ENCODE measurements at regions not wholly inside any gene's neighbourhood (a gene's known extent, or its start where the extent isn't known, plus 50 kb on each side); places are given as distances from the start of the nearest gene placed in this dataset.

- Histone ChIP-seq H3K4me1 (ENCODE audit: insufficient read depth, low read length) (peaks cover 20% of the 10 kb centered on the region), H3K79me2 (ENCODE audit: insufficient read depth, low read length) (no peaks in the 10 kb centered on the region), H3K4me3 (replicated peaks in 1 of 3; ENCODE audit: insufficient read depth in 1 of 3, low read depth in 2 of 3, low read length in 3 of 3) (no peak overlapping the region), H3K9ac (ENCODE audit: insufficient read depth, low read depth, low read length) (no peak overlapping the region), H3K4me2 (ENCODE audit: low read depth, low read length) (0 out of 2 replicates have a peak overlapping the region, but pooled peaks have one; percentile 6), H3K36me3 (replicated peaks in 1 of 2; ENCODE audit: control insufficient read depth in 1 of 2, insufficient read depth in 2 of 2, low read length in 2 of 2) (no peaks in the 10 kb centered on the region), H4K20me1 (ENCODE audit: insufficient read depth, low read length) (no peaks in the 10 kb centered on the region), H3K9me3 (ENCODE audit: low read length) (no peaks in the 10 kb centered on the region), H3K27ac (ENCODE audit: extremely low read length, insufficient read depth, low read length) (no peak overlapping the region), H2AFZ (ENCODE audit: low read length) (no peak overlapping the region), H3K27me3 (ENCODE audit: control insufficient read depth in 1 of 2, insufficient read depth in 2 of 2, low read length in 2 of 2) (peaks cover 9 to 28% of the 10 kb centered on the region in 2 experiments; a peak in 4 of 5 replicates)
- CTCF ChIA-PET (ENCODE audit: low intra/inter-chr PET ratio, low total read pairs), result no interaction called here
- POLR2A ChIA-PET, result interaction anchor here (3.0 kb wide), 1 partner anchor 9 kb away, joined by 9 read pairs; no protein-coding TSS in a partner anchor
- intact Hi-C loops (cut with micrococcal nuclease; ENCODE audit: unreplicated experiment), result no loop called here
- DNase-seq (ENCODE audit: low spot score) (no peak), ATAC-seq (peak; percentile 21; the same call in 2 of the 3 replicates), FAIRE-seq (no peak)
- no TSS peak for BruUV-seq (replicated peaks)
- in situ Hi-C loops (cut with HindIII; ENCODE audit: extremely low pct_ligation_motif_present, low pct_unique_long_range_greater_than_20kb), result no loop called here
- TF ChIP-seq BCLAF1 (IDR thresholded peaks at IDR 0.05) (no peak), ZSCAN30 (CRISPR knock-in tag; IDR thresholded peaks at IDR 0.05) (no peak), CBX2 (IDR thresholded peaks at IDR 0.05; ENCODE audit: low read depth, low read length) (no peak), CBX2 (CRISPR knock-in tag; IDR thresholded peaks at IDR 0.05; ENCODE audit: low read depth) (no peak), ZNF629 (CRISPR knock-in tag; conservative IDR thresholded peaks at IDR 0.05) (no peak), TOPORS (CRISPR knock-in tag; IDR thresholded peaks at IDR 0.05) (no peak), TBP (CRISPR knock-in tag; IDR thresholded peaks at IDR 0.05) (no peak), CSRNP2 (CRISPR knock-in tag; conservative IDR thresholded peaks at IDR 0.05; ENCODE audit: low read depth) (no peak), IRF1 (CRISPR knock-in tag; IDR thresholded peaks at IDR 0.05; ENCODE audit: low read depth) (no peak), KDM6A (CRISPR knock-in tag; IDR thresholded peaks at IDR 0.05; ENCODE audit: low read depth) (no peak), TP53 (CRISPR knock-in tag; conservative IDR thresholded peaks at IDR 0.05) (no peak), ZNF687 (CRISPR knock-in tag; IDR thresholded peaks at IDR 0.05) (no peak), ADNP (CRISPR knock-in tag; IDR thresholded peaks at IDR 0.05) (no peak)
- 50% methylated on average over 10 of the region's 10 CpGs for WGBS (ENCODE audit: low lambda C conversion rate)
Measured at GRCh38 chr2:38487852-38488251, 110.8 kb upstream of the ATL2 start.
